SW480 (cell line): ENCODE measurements at regions not wholly inside any gene's neighbourhood (a gene's known extent, or its start where the extent isn't known, plus 50 kb on each side); places are given as distances from the start of the nearest gene placed in this dataset.
"Not testable (repeated sequence)": the region's sequence is repeated elsewhere in the genome, so short reads cannot be mapped to it uniquely, and the experiment has no call there.

Experiments used
- DNase-seq: peaks from one replicate; pipeline ENCODE4 v3.0.0-alpha.2; 2016; ENCODE audit warnings: low spot score

DNA sequence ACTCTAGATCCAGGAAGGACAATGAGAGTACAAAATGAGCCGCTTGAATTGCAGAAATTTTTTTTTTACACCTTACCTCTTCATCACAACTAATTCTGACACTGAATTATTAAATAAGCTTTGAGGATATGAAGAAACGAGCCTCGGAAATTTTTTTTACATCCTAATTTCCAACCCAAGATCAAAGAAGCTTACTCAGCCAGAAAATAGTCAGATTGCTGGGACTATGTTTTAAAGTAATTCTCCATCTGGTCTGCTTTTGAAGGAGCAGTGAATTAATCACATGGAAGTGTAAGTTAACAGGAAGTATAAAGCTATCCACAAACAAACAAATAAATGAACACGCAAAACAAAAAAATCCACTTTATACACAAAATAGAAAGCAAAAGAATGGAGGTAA lies 437.0 kb upstream of the KCNMB2 start:
- no peak for DNase-seq

DNA sequence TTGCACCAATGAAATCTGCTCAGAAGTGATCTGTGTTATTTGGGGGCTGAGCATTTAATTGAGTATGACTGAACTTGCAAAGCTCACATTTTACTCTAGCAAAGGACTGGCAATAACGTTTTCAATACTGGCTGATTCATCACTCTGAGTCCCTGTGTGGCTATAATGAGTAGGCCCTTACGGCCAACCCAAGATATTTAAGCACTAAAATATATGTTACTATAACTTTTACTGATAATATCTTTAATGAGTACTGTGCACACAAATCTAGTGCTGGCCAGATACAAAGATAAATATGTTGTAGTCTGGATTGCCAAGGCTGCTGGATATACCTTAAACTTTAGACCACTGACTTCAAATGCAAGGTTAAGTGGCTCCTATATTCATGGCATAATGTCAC lies 436.4 kb upstream of the KCNMB2 start:
- no peak for DNase-seq

- DNase-seq = no peak
These were observed 435.3 kb upstream of the KCNMB2 start for GRCh38 chr3:178100908-178101307.

GRCh38 chr3:178103140-178103539 lies 433.1 kb upstream of the KCNMB2 start:
- DNase-seq = no peak

GRCh38 chr3:178107804-178108203 lies 428.4 kb upstream of the KCNMB2 start:
- no peak for DNase-seq

DNA sequence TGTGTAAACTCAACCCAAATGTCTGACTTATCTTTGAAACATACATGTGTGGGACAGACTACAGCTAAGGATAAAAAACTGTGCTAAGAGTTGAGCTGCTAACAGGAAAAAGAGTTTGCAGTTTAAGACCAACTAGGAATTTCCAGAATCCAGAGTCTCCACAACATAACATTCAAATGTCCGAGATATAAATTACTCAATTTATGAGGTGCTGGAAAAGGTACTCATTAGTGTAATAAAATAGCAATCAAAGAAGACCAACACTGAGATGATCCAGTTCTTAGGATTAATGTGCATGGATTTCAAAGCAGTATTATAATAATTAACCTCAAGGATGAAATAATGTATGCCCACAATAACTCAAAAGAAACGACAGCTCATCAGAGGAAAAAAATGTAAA lies 426.5 kb upstream of the KCNMB2 start:
- DNase-seq = no peak

DNA sequence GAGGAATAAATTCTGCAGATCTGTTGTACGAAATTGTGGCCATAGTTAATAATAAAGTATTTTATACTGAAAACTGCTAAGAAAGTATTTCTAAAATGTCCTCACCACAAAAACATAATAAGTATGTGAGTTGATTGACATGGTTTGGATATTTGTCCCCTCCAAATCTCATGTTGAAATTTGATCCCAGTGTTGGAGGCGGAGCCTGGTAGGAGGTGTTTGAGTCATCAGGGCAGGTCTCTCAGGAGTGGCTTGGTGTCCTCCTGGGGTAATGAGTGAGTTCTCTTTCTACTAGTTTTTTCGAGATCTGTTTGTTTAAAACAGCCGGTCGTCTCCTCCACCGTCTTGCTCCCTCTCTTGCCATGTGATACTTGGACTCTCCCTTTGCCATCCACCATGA lies 424.1 kb upstream of the KCNMB2 start:
- peak; percentile 6 for DNase-seq

- not testable (repeated sequence) for DNase-seq
These were observed 423.7 kb upstream of the KCNMB2 start for GRCh38 chr3:178112552-178112951.

GRCh38 chr3:178117641-178118040 lies 418.6 kb upstream of the KCNMB2 start:
- DNase-seq = no peak

DNA sequence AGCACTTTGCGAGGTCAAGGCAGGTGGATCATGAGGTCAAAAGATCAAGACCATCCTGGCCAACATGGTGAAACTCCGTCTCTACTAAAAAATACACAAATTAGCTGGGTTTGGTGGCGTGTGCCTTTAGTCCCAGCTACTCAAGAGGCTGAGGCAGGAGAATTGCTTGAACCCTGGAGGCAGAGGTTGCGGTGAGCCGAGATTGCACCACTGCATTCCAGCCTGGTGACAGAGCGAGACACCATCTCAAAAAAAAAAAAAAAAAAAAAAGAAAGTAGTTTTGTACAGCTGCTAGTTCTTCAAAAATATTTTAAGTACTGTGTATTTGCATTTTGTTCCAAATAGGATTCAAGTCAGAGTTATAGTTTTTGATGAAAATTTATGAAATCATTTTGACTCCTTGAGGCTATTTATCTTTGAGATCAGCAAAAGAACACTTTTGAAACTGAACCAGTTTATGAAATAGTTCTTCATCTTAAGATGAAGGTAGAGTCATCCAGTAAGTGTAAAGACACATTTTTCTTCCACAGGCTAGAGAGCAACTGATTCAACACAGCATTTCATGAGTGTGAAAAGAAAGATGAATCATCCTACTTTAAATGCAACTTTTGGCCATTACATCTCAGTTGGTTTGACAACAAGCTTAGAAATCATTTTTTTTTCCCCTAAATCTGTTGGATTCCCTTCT lies 416.5 kb upstream of the KCNMB2 start:
- DNase-seq = not testable (repeated sequence)

DNA sequence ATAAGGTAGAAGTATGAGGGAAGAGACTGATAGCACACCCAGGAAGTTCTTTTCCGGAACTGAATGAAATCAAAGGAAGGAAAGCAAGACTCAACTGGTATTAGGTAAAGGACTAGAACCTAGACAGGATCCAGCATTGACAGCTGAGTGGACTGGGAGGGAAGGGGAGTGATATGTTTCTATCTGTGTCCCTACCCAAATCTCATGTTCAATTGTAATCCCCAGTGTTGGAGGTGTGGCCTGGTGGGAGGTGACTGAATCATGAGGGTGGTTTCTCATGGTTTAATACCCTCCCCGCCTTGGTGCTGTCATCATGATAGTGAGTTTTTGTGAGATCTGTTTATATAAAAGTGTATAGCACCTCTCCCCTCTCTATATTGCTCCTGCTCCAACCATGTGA lies 415.9 kb upstream of the KCNMB2 start:
- no peak for DNase-seq

- no peak for DNase-seq
These were observed 409.6 kb upstream of the KCNMB2 start for GRCh38 chr3:178126686-178127085.

DNA sequence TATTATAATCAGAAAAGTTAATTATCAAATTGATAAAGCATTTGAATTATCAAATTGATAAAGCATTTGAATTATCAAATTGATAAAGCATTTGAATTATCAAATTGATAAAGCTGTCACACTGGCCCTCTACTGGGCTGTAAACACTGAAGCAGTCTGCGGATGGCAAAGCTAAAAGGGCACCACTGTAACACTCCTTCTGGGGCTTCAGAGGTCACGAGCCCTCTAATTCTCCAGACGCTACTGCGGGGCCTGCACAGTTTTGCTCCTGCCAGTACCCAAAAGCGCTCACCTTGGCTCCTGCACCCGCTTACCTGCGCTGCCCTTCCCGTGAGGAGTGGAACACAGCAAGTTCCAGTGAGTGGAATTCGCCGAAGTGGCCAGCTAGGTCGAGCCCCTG lies 409.0 kb upstream of the KCNMB2 start:
- no peak for DNase-seq

DNA sequence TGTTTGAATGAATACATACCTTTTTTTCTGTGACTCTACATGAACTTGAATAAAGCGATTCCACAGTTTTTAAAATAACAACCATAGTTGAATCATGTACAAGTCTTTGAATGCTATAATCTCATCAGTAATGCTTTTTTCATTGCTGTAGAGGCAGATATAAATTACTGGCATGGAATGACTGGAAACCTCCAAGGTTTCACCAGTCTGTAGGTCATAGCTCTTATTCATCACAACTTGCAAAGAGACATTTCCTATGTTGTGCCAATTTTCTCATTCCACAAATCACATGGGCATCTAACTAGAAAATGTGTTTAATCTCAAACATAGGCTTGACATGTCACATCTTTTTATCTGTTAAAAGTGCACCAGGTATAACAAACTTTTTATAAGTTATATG lies 407.1 kb upstream of the KCNMB2 start:
- DNase-seq = no peak

DNA sequence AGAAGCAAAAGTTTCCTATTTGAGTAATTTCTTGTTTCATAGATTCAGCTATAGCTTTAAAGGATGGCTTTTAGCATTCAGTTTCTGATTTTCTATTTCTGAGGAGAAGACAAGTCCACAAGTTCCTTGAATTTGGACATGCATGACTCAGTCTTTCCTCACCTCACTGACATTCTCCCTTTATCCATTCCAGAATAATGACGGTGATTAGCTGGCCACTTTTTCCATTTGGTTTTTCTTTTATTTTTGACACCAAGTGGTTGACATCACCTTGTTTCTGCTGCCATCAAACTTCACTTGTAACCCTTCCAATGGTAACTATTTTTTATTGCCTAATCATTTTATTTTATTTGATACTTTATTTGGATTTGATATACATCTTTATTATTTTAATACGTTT lies 404.4 kb upstream of the KCNMB2 start:
- DNase-seq = no peak

DNA sequence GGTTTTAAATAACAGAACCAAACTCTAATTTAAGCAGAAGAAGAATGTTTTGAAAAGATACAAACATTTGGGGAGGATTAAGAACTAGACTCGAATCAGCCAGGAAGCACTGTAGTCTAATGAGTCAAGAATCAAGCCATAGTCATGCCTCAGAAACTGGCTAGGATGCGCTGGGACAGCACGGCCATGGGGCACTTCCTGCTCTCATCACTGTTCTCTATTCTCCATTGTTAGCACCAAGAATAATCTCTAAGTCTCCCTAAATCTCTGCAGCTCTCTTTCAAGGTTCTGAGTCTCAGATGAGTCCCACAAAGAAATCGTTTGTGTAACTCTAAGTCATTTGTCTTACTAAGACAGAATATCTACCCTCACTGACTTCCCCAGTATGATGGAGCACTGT lies 399.0 kb upstream of the KCNMB2 start:
- no peak for DNase-seq

DNA sequence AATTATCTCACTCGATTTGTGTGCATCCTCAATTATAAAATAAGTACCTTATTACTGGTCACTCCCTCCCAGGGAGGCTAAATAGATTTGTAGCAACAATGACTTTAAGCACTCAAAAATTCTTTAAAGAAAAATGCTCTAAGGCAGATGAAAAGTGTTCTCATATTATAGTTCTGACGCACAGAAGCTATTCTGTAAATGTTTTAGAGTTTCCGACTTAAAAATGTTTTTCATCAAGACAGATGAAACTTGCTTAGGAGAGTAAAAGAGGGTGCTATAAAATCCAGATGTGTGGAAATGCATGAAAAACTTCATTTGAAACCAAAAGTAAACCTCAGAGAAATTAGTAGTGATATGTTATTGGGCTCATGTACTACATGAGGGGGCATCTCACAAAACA lies 398.4 kb upstream of the KCNMB2 start:
- no peak for DNase-seq

GRCh38 chr3:178139116-178139515 lies 397.1 kb upstream of the KCNMB2 start:
- no peak for DNase-seq

GRCh38 chr3:178140531-178141304 lies 395.5 kb upstream of the KCNMB2 start:
- DNase-seq = no peak

- not testable (repeated sequence) for DNase-seq
These were observed 394.9 kb upstream of the KCNMB2 start for GRCh38 chr3:178141305-178141684.

- DNase-seq = no peak
These were observed 389.8 kb upstream of the KCNMB2 start for GRCh38 chr3:178146406-178146831.

DNA sequence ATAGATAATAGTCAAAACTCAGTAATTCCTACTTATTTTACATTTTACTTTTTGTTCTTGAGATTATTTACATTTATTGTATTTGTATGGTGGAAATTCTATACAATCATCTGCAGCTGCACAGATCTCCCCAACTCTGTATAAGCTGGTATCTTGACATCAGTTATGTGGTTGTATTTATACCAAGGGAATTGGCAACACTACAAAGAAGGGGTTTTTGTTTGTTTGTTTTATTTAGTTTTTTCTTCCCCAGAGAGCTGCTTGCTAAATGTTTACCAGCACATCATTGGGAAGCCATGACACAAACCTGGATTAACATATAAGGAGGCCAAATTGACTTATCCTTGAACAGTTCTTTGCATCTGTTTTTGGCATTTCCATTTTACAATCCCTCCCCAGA lies 389.2 kb upstream of the KCNMB2 start:
- no peak for DNase-seq

DNA sequence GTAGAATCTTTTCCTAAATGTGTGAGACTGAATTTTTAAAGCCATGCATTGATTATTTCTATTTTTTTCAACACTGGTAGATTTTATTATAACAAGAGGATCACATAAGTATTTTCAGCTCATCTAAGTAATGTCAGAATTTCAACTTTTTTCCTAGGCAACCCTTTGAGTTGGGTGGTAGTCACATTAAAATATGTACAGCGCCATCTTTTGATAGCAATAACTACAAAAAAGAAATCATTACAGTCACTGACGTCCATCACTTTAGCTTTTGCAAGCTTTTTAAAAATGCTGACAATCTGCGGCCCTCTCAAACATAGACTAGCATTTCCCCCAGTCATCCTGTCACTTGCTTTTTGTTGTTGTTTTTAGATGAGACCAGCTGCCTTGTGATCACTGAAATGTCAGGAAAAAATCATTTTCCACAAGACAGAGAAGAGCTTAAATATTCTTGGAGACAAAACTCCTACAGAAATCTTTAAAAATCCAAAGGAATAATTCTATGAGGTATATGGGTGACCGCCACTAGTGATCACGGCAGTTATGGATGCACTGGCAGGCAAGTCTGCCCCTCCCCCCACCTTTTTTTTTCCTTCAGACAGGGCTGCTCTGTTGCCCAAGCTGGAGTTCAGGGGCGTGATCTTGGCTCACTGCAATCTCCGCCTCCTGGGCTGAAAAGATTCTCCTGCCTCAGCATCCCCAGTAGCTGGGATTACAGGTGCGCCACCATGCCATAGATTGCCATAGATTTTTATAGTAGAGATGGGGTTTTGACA lies 384.0 kb upstream of the KCNMB2 start:
- no peak for DNase-seq
